SK-N-SH (cell line): ENCODE measurements at regions not wholly inside any gene's neighbourhood (a gene's known extent, or its start where the extent isn't known, plus 50 kb on each side); places are given as distances from the start of the nearest gene placed in this dataset.
A peak's percentile ranks its signal among the peaks of the same experiment; 100 is the strongest.

Experiments
- CTCF ChIA-PET: fragments of 300-600, 350-600 bp; formaldehyde crosslinking; extraction: SDS; loops from one replicate; lab custom pipeline; 2021; lab: Yijun Ruan, JAX
- POLR2A ChIA-PET: fragments of 350-600 bp; sonication (Branson Sonifier 250); formaldehyde crosslinking; extraction: SDS; loops from one replicate; lab custom pipeline; 2020; ENCODE audit warnings: antibody characterized with exemption, inconsistent platforms; lab: Yijun Ruan, JAX
- DNase-seq: peaks from one replicate; pipeline ENCODE4 v3.0.0; 2012
- H2AFZ ChIP-seq: fragments of 200-600 bp; sonication (generic); 2 replicates; pipeline ENCODE4 v1.8.1; 2016; ENCODE audit warnings: antibody characterized with exemption, mild to moderate bottlenecking, low read depth
- H3F3A ChIP-seq: fragments of 200-600 bp; sonication (generic); replicated peaks from 2 replicates; pipeline ENCODE3; 2016; ENCODE audit warnings: antibody characterized with exemption, mild to moderate bottlenecking; ENCODE audit not compliant: insufficient read depth
- H3K27ac ChIP-seq, 2 experiments: fragments of 200-500 bp in 1 of 2; fragments of 200-600 bp in 1 of 2; sonication (Bioruptor generic) in 1 of 2; sonication (generic), shearing (Covaris generic) in 1 of 2; 2 replicates each; pipeline versions ENCODE4 v1.5.1 to v1.6.1; 2014 to 2016; ENCODE audit warnings: low read depth in 2 of 2, inconsistent platforms in 1 of 2, low read length in 1 of 2, mild to moderate bottlenecking in 1 of 2, mixed read lengths in 1 of 2
- H3K27me3 ChIP-seq: fragments of 200-600 bp; sonication (generic), shearing (Covaris generic); 2 replicates; pipeline ENCODE4 v1.6.1; 2016; ENCODE audit warnings: mixed run types; ENCODE audit not compliant: insufficient read depth
- H3K36me3 ChIP-seq, 2 experiments: fragments of 200-500 bp in 1 of 2; fragments of 200-600 bp in 1 of 2; sonication (Bioruptor generic) in 1 of 2; sonication (generic) in 1 of 2; replicated peaks in 1 of 2; 2 replicates each; pipeline versions ENCODE3 to v1.5.1; 2014 to 2016; ENCODE audit warnings: low read length in 1 of 2, mild to moderate bottlenecking in 1 of 2; ENCODE audit not compliant: insufficient read depth in 2 of 2, control insufficient read depth in 1 of 2
- H3K4me1 ChIP-seq, 2 experiments: fragments of 200-500 bp in 1 of 2; fragments of 200-600 bp in 1 of 2; sonication (Bioruptor generic) in 1 of 2; sonication (generic), shearing (Covaris generic) in 1 of 2; 2 replicates each; pipeline versions ENCODE4 v1.5.1 to v1.6.1; 2014 to 2016; ENCODE audit warnings: low read depth in 1 of 2, low read length in 1 of 2, mixed run types in 1 of 2; ENCODE audit not compliant: insufficient read depth in 2 of 2, control insufficient read depth in 1 of 2
- H3K4me2 ChIP-seq: fragments of 200-600 bp; sonication (generic), shearing (Covaris generic); 2 replicates; pipeline ENCODE4 v1.6.1; 2017; ENCODE audit warnings: mixed run types
- H3K4me3 ChIP-seq, 2 experiments: fragments of 200-500 bp in 1 of 2; fragments of 200-600 bp in 1 of 2; sonication (Bioruptor generic) in 1 of 2; sonication (generic), shearing (Covaris generic) in 1 of 2; 2 replicates each; pipeline versions ENCODE4 v1.5.1 to v1.8.1; 2014 to 2016; ENCODE audit warnings: low read depth in 2 of 2, inconsistent platforms in 1 of 2, low read length in 1 of 2, mild to moderate bottlenecking in 1 of 2, mixed read lengths in 1 of 2, moderate library complexity in 1 of 2
- H3K79me2 ChIP-seq: fragments of 200-600 bp; sonication (generic); 2 replicates; pipeline ENCODE4 v1.8.1; 2017; ENCODE audit warnings: mild to moderate bottlenecking; ENCODE audit not compliant: insufficient read depth
- H3K9ac ChIP-seq: fragments of 200-600 bp; sonication (generic); 2 replicates; pipeline ENCODE4 v1.6.1; 2017; ENCODE audit warnings: mixed run types
- H3K9me2 ChIP-seq: fragments of 200-600 bp; sonication (generic); 2 replicates; pipeline ENCODE4 v1.6.1; 2017; ENCODE audit warnings: mixed run types
- H3K9me3 ChIP-seq: fragments of 200-600 bp; sonication (generic); 2 replicates; pipeline ENCODE4 v1.6.1; 2017; ENCODE audit warnings: mixed run types, mild to moderate bottlenecking, moderate library complexity
- H4K20me1 ChIP-seq: fragments of 200-600 bp; sonication (generic); 2 replicates; pipeline ENCODE4 v1.6.1; 2017; ENCODE audit warnings: mild to moderate bottlenecking, mixed run types; ENCODE audit not compliant: insufficient read depth
- MEF2A ChIP-seq: IDR thresholded peaks from 2 replicates; pipeline ENCODE4 v1.4.0; 2012; ENCODE audit warnings: low read depth, borderline replicate concordance
- NFIC ChIP-seq: IDR thresholded peaks from 2 replicates; pipeline ENCODE4 v1.4.0; 2012; ENCODE audit warnings: borderline replicate concordance
- NRF1 ChIP-seq: IDR thresholded peaks from 2 replicates; pipeline ENCODE4 v1.6.1; 2012; ENCODE audit warnings: low read depth, mild to moderate bottlenecking, low read length
- PBX3 ChIP-seq: IDR thresholded peaks from 2 replicates; pipeline ENCODE4; 2012
- POLR2AphosphoS5 ChIP-seq: IDR thresholded peaks from 2 replicates; pipeline ENCODE4 v1.6.1; 2012; ENCODE audit warnings: low read depth, low read length
- RCOR1 ChIP-seq: fragments of 150-350 bp; IDR thresholded peaks from 2 replicates; pipeline ENCODE4 v1.6.1; 2017; ENCODE audit warnings: antibody characterized with exemption, low read length
- RFX5 ChIP-seq: IDR thresholded peaks from 2 replicates; pipeline ENCODE4 v1.6.1; 2012; ENCODE audit warnings: mild to moderate bottlenecking, improper control_type of control experiment, low read length
- SIN3A ChIP-seq: IDR thresholded peaks from 2 replicates; pipeline ENCODE4 v1.6.1; 2012; ENCODE audit warnings: low read depth, mild to moderate bottlenecking, low read length, moderate library complexity, borderline replicate concordance
- TEAD4 ChIP-seq: IDR thresholded peaks from 2 replicates; pipeline ENCODE4 v1.4.0; 2012; ENCODE audit warnings: mild to moderate bottlenecking, borderline replicate concordance; ENCODE audit not compliant: insufficient read depth
- USF1 ChIP-seq: IDR thresholded peaks from 2 replicates; pipeline ENCODE4 v1.4.0; 2012; ENCODE audit warnings: low read depth, borderline replicate concordance
- ZBTB33 ChIP-seq: IDR thresholded peaks from 2 replicates; pipeline ENCODE4 v1.4.0; 2012; ENCODE audit warnings: low read depth, borderline replicate concordance
- WGBS: methylation state at CpG from one replicate; pipeline ENCODE4 v1.1.6; 2017; ENCODE audit warnings: low lambda C conversion rate; 5-methylcytosine and 5-hydroxymethylcytosine counted together

- Histone ChIP-seq H3K27ac (no peak overlapping the region), H2AFZ (no peak overlapping the region), H3K4me3 (no peak overlapping the region), H3K36me3 (no peaks in the 10 kb centered on the region), H3K79me2 (no peaks in the 10 kb centered on the region), H3K4me2 (no peak overlapping the region), H3K9me3 (no peaks in the 10 kb centered on the region), H3K27me3 (no peaks in the 10 kb centered on the region; the same call in 1 of the 2 replicates), H3K4me1 (peaks cover 0 to 10% of the 10 kb centered on the region in 2 experiments; a peak in 2 of 4 replicates), H3K9ac (no peak overlapping the region), H4K20me1 (no peaks in the 10 kb centered on the region), H3F3A (no peaks in the 10 kb centered on the region), H3K9me2 (no peaks in the 10 kb centered on the region)
- CTCF ChIA-PET = interaction anchor here (0.9 to 1.3 kb wide), 5 partner anchors 9 to 249 kb away, joined by 3 to 4 read pairs (median 3); no protein-coding TSS in a partner anchor
- 72% methylated on average over 5 of the region's 5 CpGs for WGBS
- no peak for TF ChIP-seq PBX3
- no peak for TF ChIP-seq RCOR1
- no peak for TF ChIP-seq NFIC
- TF ChIP-seq NRF1 = no peak
- no peak for TF ChIP-seq ZBTB33
- no peak for TF ChIP-seq USF1
- no peak for TF ChIP-seq RFX5
- no peak for TF ChIP-seq POLR2AphosphoS5
- TF ChIP-seq TEAD4 = no peak
- POLR2A ChIA-PET = no interaction called here
- DNase-seq = no peak
Observed at GRCh38 chr1:181175955-181176354, 87.5 kb downstream of the IER5 start.

GRCh38 chr1:181178241-181178879, 89.9 kb downstream of the IER5 start:
- no peaks in the 10 kb centered on the region for H3K9me2 ChIP-seq
- no peaks in the 10 kb centered on the region for H3F3A ChIP-seq
- H3K4me1 ChIP-seq = peaks cover 0 to 10% of the 10 kb centered on the region in 2 experiments; a peak in 2 of 4 replicates
- H3K27ac ChIP-seq = no peak overlapping the region
- H3K4me2 ChIP-seq = no peak overlapping the region
- no peak overlapping the region for H3K4me3 ChIP-seq
- H3K27me3 ChIP-seq = no peaks in the 10 kb centered on the region; the same call in 1 of the 2 replicates
- H3K9me3 ChIP-seq = no peaks in the 10 kb centered on the region
- no peak for TF ChIP-seq SIN3A
- no peak for TF ChIP-seq MEF2A
- DNase-seq = peak; percentile 42
- H3K79me2 ChIP-seq = no peaks in the 10 kb centered on the region
- no peak overlapping the region for H2AFZ ChIP-seq
- no peaks in the 10 kb centered on the region for H3K36me3 ChIP-seq
- no peaks in the 10 kb centered on the region for H4K20me1 ChIP-seq
- WGBS = 37% methylated on average over 8 of the region's 9 CpGs
- POLR2A ChIA-PET = no interaction called here
- no peak overlapping the region for H3K9ac ChIP-seq
- CTCF ChIA-PET = interaction anchor here (0.7 to 4.3 kb wide), 4 partner anchors 11 to 247 kb away, joined by 3 to 26 read pairs (median 4); no protein-coding TSS in a partner anchor
